ENCODE measurements at regions not wholly inside any gene's neighbourhood (a gene's known extent, or its start where the extent isn't known, plus 50 kb on each side); places are given as distances from the start of the nearest gene placed in this dataset.

DNA sequence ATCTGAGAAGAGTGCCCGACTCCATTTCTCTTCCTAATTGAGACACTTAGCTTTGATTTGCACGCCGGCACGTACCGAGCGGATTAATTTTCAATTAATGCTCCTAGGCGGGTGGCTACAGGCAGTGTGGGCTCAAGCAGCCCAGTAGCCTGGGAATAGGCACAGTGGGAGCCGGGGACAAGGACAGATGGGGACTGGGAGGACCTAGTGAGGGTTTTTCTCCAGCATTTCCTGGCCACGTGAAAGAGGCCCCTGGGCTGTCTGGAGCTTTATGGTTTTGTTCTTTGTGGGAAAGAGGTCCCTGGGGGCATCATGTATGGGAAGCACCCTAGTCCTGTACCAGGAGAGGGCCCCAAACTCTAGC is 78.6 kb upstream of the CSF3R start:
- no peak overlapping the region for H3K4me3 ChIP-seq
- intact Hi-C loops (cut with DNase I), result no loop called here
- no peaks in the 10 kb centered on the region for H3K4me1 ChIP-seq
- TF ChIP-seq CTCF (IDR thresholded peaks at IDR 0.05), result no peak
- no peak overlapping the region for H3K27ac ChIP-seq
- no peak for DNase-seq
- no peaks in the 10 kb centered on the region for H3K36me3 ChIP-seq
- H3K9me3 ChIP-seq, result no peaks in the 10 kb centered on the region
- no peak for ATAC-seq
- H3K27me3 ChIP-seq, result peaks cover 0 to 36% (median 12%) of the 10 kb centered on the region in 7 donors
- 82 to 87% methylated on average over 9 of the region's 9 CpGs for WGBS, 2 donors

- no peak overlapping the region for H3K4me3 ChIP-seq
- peaks cover 0 to 33% (median 12%) of the 10 kb centered on the region in 7 donors for H3K27me3 ChIP-seq
- H3K4me1 ChIP-seq, result no peaks in the 10 kb centered on the region
- no peak for ATAC-seq
- H3K27ac ChIP-seq, result no peak overlapping the region
- no peak for DNase-seq
- intact Hi-C loops (cut with DNase I), result no loop called here
- no peaks in the 10 kb centered on the region for H3K36me3 ChIP-seq
- TF ChIP-seq CTCF (IDR thresholded peaks at IDR 0.05), result no peak
- WGBS, 2 donors, result 74 to 78% methylated on average over 12 of the region's 12 CpGs
- no peaks in the 10 kb centered on the region for H3K9me3 ChIP-seq
Measured at GRCh38 chr1:36560621-36561360, 78.1 kb upstream of the CSF3R start.

DNA sequence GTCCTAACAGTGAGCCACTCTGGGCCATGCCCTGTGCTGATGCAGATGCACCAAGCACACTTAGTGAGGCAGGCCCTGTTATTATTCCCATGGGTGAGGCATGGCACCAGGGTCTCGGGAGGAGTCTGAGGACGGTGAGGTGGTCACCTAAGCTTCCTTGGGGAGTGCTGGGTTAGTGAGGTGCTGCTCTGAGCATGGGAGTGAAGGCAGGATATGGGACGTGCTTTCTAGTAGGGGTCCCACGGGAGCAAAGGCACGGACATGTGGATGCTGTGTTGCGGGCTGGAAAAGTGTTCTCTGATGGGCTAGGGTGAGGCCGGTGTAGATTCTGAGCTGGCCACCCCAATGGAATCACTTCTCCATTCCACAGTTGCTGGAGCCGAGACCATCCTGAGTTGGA is 77.5 kb upstream of the CSF3R start:
- DNase-seq (no peak), ATAC-seq (no peak)
- H3K27ac ChIP-seq, result no peak overlapping the region
- intact Hi-C loops (cut with DNase I), result no loop called here
- TF ChIP-seq CTCF (IDR thresholded peaks at IDR 0.05), result no peak
- peaks cover 0 to 33% (median 16%) of the 10 kb centered on the region in 7 donors for H3K27me3 ChIP-seq
- no peaks in the 10 kb centered on the region for H3K36me3 ChIP-seq
- no peaks in the 10 kb centered on the region for H3K4me1 ChIP-seq
- H3K9me3 ChIP-seq, result no peaks in the 10 kb centered on the region
- H3K4me3 ChIP-seq, result no peak overlapping the region
- 72% methylated on average over 8 of the region's 8 CpGs for WGBS, 2 donors

DNA sequence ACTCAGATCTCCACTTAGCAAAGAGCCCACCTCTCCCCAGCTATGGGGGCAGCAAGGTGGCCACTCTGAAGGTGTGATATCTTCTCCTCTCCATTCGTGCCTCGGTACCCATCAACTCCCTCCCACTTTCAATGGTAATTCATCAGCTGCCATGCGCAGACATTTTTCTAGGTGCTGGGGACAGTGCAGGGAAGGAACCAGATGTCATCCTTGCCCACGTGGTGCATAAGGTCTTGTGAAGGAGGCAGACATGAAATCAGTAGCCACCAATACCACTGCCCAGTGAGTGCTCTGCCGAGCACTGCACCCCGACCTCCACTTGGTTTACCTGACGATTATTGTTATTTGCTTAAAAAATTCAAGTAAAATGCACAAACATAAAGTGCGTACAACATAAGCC is 76.3 kb upstream of the CSF3R start:
- intact Hi-C loops (cut with DNase I), result loop anchor here in 1 of 10 donors (10.0 kb wide), 1 partner anchor 876 kb away; no protein-coding TSS in a partner anchor
- no peaks in the 10 kb centered on the region for H3K9me3 ChIP-seq
- no peak overlapping the region for H3K4me3 ChIP-seq
- no peak overlapping the region for H3K27ac ChIP-seq
- ATAC-seq, result no peak
- no peaks in the 10 kb centered on the region for H3K4me1 ChIP-seq
- DNase-seq, result no peak
- 70 to 74% methylated on average over 8 of the region's 8 CpGs for WGBS, 2 donors
- H3K36me3 ChIP-seq, result no peaks in the 10 kb centered on the region
- TF ChIP-seq CTCF (IDR thresholded peaks at IDR 0.05), result no peak
- peaks cover 0 to 43% (median 25%) of the 10 kb centered on the region in 7 donors for H3K27me3 ChIP-seq
